ENCODE measurements at regions not wholly inside any gene's neighbourhood (a gene's known extent, or its start where the extent isn't known, plus 50 kb on each side); places are given as distances from the start of the nearest gene placed in this dataset.

DNA sequence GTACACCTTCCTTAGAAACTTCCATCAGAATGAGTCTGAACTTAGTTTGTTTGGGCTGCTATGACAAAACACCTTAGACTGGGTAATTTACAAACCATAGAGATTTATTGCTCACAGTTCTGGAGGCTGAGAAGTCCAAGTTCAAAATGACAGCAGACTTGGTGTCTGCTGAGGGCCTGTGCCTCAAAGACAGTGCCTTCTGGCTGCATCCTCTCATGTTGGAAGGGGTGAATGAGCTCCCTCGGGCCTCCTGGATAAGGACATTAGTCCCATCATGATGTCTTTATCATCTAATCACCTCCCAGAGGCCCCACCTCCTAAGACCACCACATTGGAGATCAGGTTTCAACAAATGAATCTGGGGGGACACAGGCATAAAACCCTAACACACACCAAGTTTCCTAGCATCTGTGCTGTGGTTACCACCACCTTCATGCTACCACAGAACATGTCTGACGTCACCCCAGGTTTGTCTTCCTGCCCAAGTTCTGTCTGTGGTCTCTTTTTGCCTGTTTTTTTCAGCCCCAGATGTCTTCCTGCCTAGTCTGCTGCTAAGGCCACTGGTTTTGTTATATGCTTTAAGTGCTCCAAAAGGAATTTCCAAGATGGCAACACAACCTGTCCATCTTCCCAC lies 150.9 kb upstream of the COBL start:
- Histone ChIP-seq H3K27ac (replicated peaks) (no peak overlapping the region), H3K36me3 (no peaks in the 10 kb centered on the region), H3K9me3 (replicated peaks) (no peaks in the 10 kb centered on the region), H3K4me3 (no peak overlapping the region), H3K4me1 (peaks cover 8% of the 10 kb centered on the region), H3K27me3 (ENCODE audit: low read depth) (peaks cover 33% of the 10 kb centered on the region)
- intact Hi-C loops (cut with micrococcal nuclease): no loop called here
- TF ChIP-seq, protein P1, sequence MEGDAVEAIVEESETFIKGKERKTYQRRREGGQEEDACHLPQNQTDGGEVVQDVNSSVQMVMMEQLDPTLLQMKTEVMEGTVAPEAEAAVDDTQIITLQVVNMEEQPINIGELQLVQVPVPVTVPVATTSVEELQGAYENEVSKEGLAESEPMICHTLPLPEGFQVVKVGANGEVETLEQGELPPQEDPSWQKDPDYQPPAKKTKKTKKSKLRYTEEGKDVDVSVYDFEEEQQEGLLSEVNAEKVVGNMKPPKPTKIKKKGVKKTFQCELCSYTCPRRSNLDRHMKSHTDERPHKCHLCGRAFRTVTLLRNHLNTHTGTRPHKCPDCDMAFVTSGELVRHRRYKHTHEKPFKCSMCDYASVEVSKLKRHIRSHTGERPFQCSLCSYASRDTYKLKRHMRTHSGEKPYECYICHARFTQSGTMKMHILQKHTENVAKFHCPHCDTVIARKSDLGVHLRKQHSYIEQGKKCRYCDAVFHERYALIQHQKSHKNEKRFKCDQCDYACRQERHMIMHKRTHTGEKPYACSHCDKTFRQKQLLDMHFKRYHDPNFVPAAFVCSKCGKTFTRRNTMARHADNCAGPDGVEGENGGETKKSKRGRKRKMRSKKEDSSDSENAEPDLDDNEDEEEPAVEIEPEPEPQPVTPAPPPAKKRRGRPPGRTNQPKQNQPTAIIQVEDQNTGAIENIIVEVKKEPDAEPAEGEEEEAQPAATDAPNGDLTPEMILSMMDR (IDR thresholded peaks at IDR 0.05; ENCODE audit: borderline replicate concordance): no peak
- DNase-seq: no peak

DNA sequence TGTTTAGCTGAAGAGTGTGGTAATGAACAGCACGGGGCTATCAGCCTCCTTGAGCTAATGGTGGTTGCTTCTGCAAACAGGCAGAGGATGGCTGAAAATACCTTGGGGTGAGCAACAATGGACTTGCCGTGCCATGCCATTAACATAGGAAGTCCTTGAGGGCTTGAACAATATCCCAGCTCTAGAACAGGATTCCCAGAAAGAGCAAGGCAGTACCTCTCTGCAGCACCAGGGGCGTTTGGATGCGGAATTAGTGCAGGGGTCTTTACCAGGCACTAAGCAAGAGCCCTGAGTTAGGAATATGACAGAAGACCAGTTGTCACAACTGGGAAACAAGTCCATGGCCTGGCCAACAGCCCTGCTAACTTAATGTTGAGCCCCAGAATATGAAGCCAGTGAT lies 143.2 kb upstream of the COBL start:
- Histone ChIP-seq H3K27me3 (ENCODE audit: low read depth) (peaks cover 13% of the 10 kb centered on the region), H3K36me3 (no peaks in the 10 kb centered on the region), H3K27ac (replicated peaks) (no peak overlapping the region), H3K9me3 (replicated peaks) (no peaks in the 10 kb centered on the region), H3K4me1 (no peaks in the 10 kb centered on the region), H3K4me3 (no peak overlapping the region)
- TF ChIP-seq, protein P1 (IDR thresholded peaks at IDR 0.05; ENCODE audit: borderline replicate concordance): no peak
- intact Hi-C loops (cut with micrococcal nuclease): no loop called here
- DNase-seq: no peak

DNA sequence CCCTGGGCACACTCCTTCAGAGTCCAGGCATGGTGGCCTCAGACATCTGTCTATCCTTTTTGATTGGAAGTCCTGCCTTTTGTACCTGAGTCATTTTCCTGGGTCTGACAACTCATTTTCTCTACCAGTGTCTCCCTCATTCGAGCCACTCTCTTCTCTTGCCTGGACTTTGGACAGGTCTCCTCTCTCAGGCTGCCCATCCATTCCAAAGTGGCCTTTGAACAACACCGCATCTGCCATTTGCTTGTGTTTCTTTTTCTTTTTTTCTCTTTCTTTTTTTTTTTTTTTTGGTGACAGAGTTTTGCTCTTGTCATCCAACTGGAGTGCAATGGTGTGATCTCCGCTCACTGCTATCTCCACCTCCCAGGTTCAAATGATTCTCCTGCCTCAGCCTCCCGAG lies 142.1 kb upstream of the COBL start:
- TF ChIP-seq, protein P1 (IDR thresholded peaks at IDR 0.05; ENCODE audit: borderline replicate concordance): no peak
- intact Hi-C loops (cut with micrococcal nuclease): no loop called here

DNA sequence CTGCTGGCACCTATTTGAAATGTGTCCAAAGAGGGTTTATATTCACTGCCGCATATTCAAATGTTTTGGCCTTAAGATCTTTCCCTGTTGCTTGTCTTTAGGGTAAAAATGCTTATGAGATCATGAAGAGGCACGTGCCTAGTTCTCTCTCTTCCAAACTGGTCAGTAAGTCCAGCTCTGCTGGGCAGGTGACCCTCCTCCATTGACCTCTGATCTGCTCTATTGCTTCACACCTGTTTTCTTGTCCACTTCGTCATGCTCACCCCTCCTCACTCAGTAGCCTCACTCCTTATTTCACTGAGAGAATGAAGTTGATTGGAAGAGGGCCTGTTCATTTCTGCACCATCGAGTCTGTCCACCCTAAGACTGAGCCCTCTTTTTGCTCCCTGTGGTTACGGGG lies 140.5 kb upstream of the COBL start:
- no peaks in the 10 kb centered on the region for H3K4me1 ChIP-seq
- TF ChIP-seq, protein P1 (IDR thresholded peaks at IDR 0.05; ENCODE audit: borderline replicate concordance): no peak
- H3K27ac ChIP-seq (replicated peaks): no peak overlapping the region
- intact Hi-C loops (cut with micrococcal nuclease): no loop called here
- H3K9me3 ChIP-seq (replicated peaks): no peaks in the 10 kb centered on the region
- H3K4me3 ChIP-seq: no peak overlapping the region
- DNase-seq: no peak
- no peaks in the 10 kb centered on the region for H3K36me3 ChIP-seq
- H3K27me3 ChIP-seq (ENCODE audit: low read depth): peaks cover 13% of the 10 kb centered on the region

More for the DNA sequence above, 142.1 kb upstream of the COBL start:
- no peak overlapping the region for H3K27ac ChIP-seq (replicated peaks)
- H3K27me3 ChIP-seq (ENCODE audit: low read depth): peaks cover 13% of the 10 kb centered on the region
- H3K9me3 ChIP-seq (replicated peaks): no peaks in the 10 kb centered on the region
- no peaks in the 10 kb centered on the region for H3K4me1 ChIP-seq
- H3K4me3 ChIP-seq: no peak overlapping the region
- no peaks in the 10 kb centered on the region for H3K36me3 ChIP-seq
- no peak for DNase-seq

DNA sequence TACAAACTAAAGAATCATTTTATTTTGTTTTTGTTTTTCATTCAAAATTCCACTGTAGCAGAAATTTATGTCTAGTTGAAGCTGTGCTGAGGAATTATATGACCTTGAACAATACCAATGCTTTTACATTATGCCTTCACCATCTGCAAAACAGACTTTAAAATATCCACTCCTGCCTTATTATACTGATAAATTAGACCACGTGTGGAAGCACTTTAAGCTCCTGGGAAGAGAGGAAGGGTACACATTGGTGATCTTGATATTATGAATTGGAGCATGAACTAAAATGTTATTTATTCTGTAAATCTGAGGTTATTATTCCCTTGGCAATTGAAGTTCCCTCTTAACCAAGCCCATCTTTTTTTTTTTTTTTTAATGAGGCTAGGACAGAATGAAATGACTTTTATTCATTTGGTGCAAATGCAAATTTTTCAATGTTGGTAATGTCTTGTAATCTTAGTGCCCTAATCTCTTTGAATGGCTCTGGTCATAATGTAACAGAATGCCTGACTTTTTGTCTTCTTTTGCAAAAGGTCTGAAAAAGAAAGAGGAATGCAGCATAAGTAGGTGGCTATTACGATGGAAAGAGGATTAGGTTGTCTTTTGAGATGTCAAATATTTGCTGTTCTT lies 139.9 kb upstream of the COBL start:
- Histone ChIP-seq H3K27me3 (ENCODE audit: low read depth) (peaks cover 13% of the 10 kb centered on the region), H3K4me1 (no peaks in the 10 kb centered on the region), H3K27ac (replicated peaks) (no peak overlapping the region), H3K4me3 (no peak overlapping the region), H3K36me3 (no peaks in the 10 kb centered on the region), H3K9me3 (replicated peaks) (no peaks in the 10 kb centered on the region)
- DNase-seq: no peak
- TF ChIP-seq, protein P1 (IDR thresholded peaks at IDR 0.05; ENCODE audit: borderline replicate concordance): no peak
- intact Hi-C loops (cut with micrococcal nuclease): no loop called here
